ENCODE measurements at regions not wholly inside any gene's neighbourhood (a gene's known extent, or its start where the extent isn't known, plus 50 kb on each side); places are given as distances from the start of the nearest gene placed in this dataset.

DNA sequence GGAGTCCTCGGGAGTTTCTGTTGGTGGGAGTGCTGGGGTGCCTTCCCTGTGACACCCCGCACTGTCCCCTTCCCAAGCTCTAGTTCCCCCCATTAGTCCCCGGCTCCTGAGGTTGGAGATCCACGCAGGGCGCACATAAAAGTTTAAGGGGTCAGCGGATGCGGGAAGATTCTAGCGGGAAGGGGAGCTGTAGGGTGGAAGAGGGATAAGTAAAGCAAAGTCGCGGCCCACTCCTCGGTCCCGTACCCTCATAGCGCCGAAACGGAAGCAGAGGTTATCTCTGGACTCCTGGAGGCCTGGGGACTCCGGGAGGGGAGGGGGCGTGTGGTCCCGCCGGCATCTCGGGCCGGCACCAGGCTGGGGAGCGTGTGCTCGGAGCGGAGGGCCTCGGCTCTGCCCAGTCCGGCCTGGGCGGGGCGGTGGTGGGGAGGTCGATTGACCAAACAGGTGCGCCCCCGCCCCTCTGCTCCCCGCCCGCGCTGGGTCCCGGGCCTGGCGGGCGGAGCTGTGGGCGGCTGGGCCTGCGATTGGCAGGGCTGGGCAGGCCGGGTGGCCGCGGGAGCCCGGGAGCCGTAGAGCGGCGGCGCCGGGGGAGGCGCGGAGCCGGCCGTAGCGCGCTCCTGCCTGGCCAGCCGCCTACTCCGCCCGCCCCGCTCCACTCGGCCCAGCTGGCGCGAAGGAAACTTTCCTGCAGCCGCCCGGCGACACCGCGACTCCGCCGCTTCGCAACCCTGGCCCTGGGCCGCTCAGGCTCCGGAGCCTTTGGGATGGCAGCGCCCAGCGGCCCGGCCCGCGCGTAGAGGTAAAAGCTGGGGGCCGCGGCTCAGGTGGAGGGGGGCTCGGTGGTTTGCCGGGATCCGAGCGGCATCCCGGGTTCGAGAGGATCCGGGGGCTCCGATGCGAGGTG, 52.2 kb upstream of the DAB2IP start:
- DNase-seq (ENCODE audit: low spot score) = peak; percentile 64

DNA sequence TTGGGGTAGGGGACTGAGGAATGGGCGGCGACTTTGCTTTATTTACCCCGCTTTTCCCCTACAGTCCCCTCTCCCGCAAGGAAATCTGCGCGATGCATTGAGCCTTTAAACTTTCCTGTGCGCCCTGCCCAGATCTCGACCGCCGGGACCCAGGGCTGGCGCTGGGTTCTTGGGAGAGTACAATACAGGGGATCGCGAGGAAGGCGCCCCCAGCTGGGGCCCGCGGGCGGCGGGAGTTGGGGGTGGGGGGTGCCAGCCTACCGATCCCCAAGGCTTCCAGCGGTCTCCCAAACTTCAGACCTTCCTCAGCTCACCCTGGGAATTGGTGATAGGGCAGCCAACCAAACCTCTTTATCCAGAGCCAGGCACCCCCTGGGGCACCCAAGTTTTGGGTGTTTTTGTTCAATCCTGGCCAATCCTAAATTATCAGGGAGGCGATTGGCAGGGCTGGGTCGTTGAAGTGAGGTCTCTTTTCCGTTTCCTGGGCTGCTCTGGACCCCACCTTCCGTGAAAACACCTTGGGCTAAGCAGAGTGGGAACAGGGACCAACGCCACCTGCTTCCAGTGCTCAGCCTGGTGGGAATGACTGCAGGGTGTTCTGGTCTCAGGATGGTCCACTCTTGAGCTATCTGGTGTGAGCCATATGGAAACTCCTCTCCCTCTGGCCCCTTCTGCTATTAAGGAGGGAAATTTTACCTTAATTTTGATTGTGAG, 51.4 kb upstream of the DAB2IP start:
- peak; percentile 16 for DNase-seq (ENCODE audit: low spot score)

DNA sequence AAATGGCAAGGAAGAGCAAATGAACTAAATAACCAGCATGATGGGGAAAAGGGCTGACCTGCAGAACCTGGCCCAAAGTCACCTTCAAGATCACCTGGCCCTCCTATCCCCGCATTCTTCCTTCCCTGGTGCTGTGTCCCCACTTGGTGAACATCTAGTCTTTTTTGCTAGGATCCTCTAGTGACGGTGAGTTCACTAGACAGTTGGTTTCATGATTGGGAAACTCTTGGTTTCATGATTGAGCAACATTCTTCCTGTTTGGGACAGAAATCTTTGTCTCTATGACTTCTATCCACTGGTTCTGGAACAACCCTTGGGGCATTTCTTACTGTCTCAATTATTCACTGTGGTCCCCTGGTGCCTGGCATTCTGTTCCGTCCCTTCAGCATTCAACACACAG, 50.2 kb upstream of the DAB2IP start:
- no peak for DNase-seq (ENCODE audit: low spot score)

All from HT-29 (cell line).